OCI-LY1 (cell line): ENCODE measurements at regions not wholly inside any gene's neighbourhood (a gene's known extent, or its start where the extent isn't known, plus 50 kb on each side); places are given as distances from the start of the nearest gene placed in this dataset.

Experiments used
- H2AFZ ChIP-seq: fragments of 200-600 bp; sonication (generic), shearing (Covaris generic); 2 replicates; pipeline ENCODE4 v1.6.0; 2014; ENCODE audit warnings: antibody characterized with exemption, mild to moderate bottlenecking, low read length
- H3F3A ChIP-seq: fragments of 200-600 bp; sonication (generic), shearing (Covaris generic); 2 replicates; pipeline ENCODE4 v1.6.0; 2014; ENCODE audit warnings: mild to moderate bottlenecking, antibody characterized with exemption, low read length, moderate library complexity; ENCODE audit not compliant: insufficient read depth
- H3K27ac ChIP-seq: fragments of 200-600 bp; sonication (generic); 2 replicates; pipeline ENCODE4 v1.5.1; 2014; ENCODE audit warnings: low read length, mixed run types, mild to moderate bottlenecking, low read depth; ENCODE audit not compliant: poor library complexity, severe bottlenecking
- H3K27me3 ChIP-seq: fragments of 200-600 bp; sonication (generic); 2 replicates; pipeline ENCODE4 v1.6.0; 2014; ENCODE audit warnings: antibody characterized with exemption, mild to moderate bottlenecking, low read length, moderate library complexity; ENCODE audit not compliant: insufficient read depth
- H3K36me3 ChIP-seq: fragments of 200-600 bp; sonication (generic); 2 replicates; pipeline ENCODE4 v1.6.1; 2014; ENCODE audit warnings: mild to moderate bottlenecking, antibody characterized with exemption, low read length, moderate library complexity, mixed read lengths; ENCODE audit not compliant: insufficient read depth
- H3K4me1 ChIP-seq: fragments of 200-600 bp; sonication (generic); 2 replicates; pipeline ENCODE4 v1.5.1; 2014; ENCODE audit warnings: mild to moderate bottlenecking, low read length, moderate library complexity; ENCODE audit not compliant: insufficient read depth, severe bottlenecking
- H3K4me2 ChIP-seq: fragments of 200-600 bp; sonication (generic), shearing (Covaris generic); 2 replicates; pipeline ENCODE4 v1.6.1; 2014; ENCODE audit warnings: low read length
- H3K4me3 ChIP-seq: fragments of 200-600 bp; sonication (generic); 2 replicates; pipeline ENCODE4 v1.5.1; 2014; ENCODE audit warnings: low read length, low read depth, mild to moderate bottlenecking, mixed read lengths; ENCODE audit not compliant: poor library complexity, severe bottlenecking
- H3K79me2 ChIP-seq: fragments of 200-600 bp; shearing (Covaris generic); 2 replicates; pipeline ENCODE4 v1.6.1; 2016; ENCODE audit warnings: mixed run types, low read length, mixed read lengths; ENCODE audit not compliant: insufficient read depth
- H3K9ac ChIP-seq: fragments of 200-600 bp; sonication (generic), shearing (Covaris generic); 2 replicates; pipeline ENCODE4 v1.6.1; 2014; ENCODE audit warnings: mild to moderate bottlenecking, low read length, mixed read lengths
- H3K9me2 ChIP-seq: fragments of 200-600 bp; sonication (generic), shearing (Covaris generic); 2 replicates; pipeline ENCODE4 v1.6.1; 2014; ENCODE audit warnings: low read depth, mild to moderate bottlenecking, low read length, mixed read lengths
- H3K9me3 ChIP-seq: fragments of 200-600 bp; shearing (Covaris generic); 2 replicates; pipeline ENCODE4 v1.6.1; 2014; ENCODE audit warnings: low read length, mixed read lengths
- H4K20me1 ChIP-seq: fragments of 200-600 bp; sonication (generic), shearing (Covaris generic); 2 replicates; pipeline ENCODE4 v1.6.0; 2016; ENCODE audit warnings: mild to moderate bottlenecking, low read length; ENCODE audit not compliant: insufficient read depth
- EZH2 ChIP-seq: fragments of 200-600 bp; sonication (generic), shearing (Covaris generic); IDR thresholded peaks from 2 replicates; pipeline ENCODE4 v1.8.0; 2017; ENCODE audit warnings: borderline replicate concordance, mixed run types, mild to moderate bottlenecking, antibody characterized with exemption, low read length, moderate library complexity, mixed read lengths
- TF ChIP-seq, protein P1 (sequence below): fragments of 200-600 bp; sonication (generic), shearing (Covaris generic); IDR thresholded peaks from 2 replicates; pipeline ENCODE4 v1.5.1; 2017; ENCODE audit warnings: mild to moderate bottlenecking, antibody characterized with exemption, low read length, moderate library complexity, mixed read lengths

- Histone ChIP-seq H3K79me2 (no peaks in the 10 kb centered on the region), H3K36me3 (no peaks in the 10 kb centered on the region), H3K9me3 (no peaks in the 10 kb centered on the region), H3K9me2 (no peaks in the 10 kb centered on the region), H3F3A (no peaks in the 10 kb centered on the region), H3K4me3 (no peak overlapping the region), H2AFZ (no peak overlapping the region), H3K4me1 (no peaks in the 10 kb centered on the region), H3K27ac (no peak overlapping the region), H3K4me2 (no peak overlapping the region), H3K27me3 (no peaks in the 10 kb centered on the region), H4K20me1 (no peaks in the 10 kb centered on the region), H3K9ac (no peak overlapping the region)
- no peak for TF ChIP-seq EZH2
- TF ChIP-seq, protein P1, sequence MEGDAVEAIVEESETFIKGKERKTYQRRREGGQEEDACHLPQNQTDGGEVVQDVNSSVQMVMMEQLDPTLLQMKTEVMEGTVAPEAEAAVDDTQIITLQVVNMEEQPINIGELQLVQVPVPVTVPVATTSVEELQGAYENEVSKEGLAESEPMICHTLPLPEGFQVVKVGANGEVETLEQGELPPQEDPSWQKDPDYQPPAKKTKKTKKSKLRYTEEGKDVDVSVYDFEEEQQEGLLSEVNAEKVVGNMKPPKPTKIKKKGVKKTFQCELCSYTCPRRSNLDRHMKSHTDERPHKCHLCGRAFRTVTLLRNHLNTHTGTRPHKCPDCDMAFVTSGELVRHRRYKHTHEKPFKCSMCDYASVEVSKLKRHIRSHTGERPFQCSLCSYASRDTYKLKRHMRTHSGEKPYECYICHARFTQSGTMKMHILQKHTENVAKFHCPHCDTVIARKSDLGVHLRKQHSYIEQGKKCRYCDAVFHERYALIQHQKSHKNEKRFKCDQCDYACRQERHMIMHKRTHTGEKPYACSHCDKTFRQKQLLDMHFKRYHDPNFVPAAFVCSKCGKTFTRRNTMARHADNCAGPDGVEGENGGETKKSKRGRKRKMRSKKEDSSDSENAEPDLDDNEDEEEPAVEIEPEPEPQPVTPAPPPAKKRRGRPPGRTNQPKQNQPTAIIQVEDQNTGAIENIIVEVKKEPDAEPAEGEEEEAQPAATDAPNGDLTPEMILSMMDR = no peak
These were observed 122.6 kb downstream of the EDN3 start for GRCh38 chr20:59422872-59423544.

DNA sequence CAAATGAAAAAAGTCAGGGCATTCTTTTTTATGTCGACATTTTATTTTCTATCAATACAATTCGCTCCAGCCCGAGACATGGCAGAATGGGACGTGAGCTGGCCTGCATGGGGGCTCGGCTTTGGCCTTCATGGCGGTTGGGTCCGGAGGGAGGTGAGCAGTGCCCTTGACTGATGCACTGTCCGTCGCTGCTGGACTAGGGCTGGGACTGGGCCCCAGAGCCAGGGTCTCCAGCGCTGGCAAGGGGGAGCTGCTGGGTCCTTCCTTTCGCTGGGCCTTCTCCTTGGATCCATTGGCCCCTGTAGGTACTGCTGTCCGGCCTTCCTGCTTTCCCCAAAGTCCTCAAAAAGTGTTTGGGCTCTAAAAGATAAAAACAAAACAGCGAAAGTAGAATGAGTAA, 124.6 kb downstream of the EDN3 start:
- H3F3A ChIP-seq = no peaks in the 10 kb centered on the region

GRCh38 chr20:59425572-59425971, 125.2 kb downstream of the EDN3 start:
- H3K4me1 ChIP-seq = no peaks in the 10 kb centered on the region
- H3K9me2 ChIP-seq = no peaks in the 10 kb centered on the region
- H3K27ac ChIP-seq = no peak overlapping the region
- H4K20me1 ChIP-seq = no peaks in the 10 kb centered on the region
- H3K27me3 ChIP-seq = no peaks in the 10 kb centered on the region
- TF ChIP-seq EZH2 = no peak
- TF ChIP-seq, protein P1 = no peak
- H3K79me2 ChIP-seq = no peaks in the 10 kb centered on the region
- no peak overlapping the region for H3K4me2 ChIP-seq
- H3K4me3 ChIP-seq = no peak overlapping the region
- no peaks in the 10 kb centered on the region for H3F3A ChIP-seq
- no peaks in the 10 kb centered on the region for H3K36me3 ChIP-seq
- H2AFZ ChIP-seq = no peak overlapping the region
- no peak overlapping the region for H3K9ac ChIP-seq
- no peaks in the 10 kb centered on the region for H3K9me3 ChIP-seq

More for the DNA sequence above, 124.6 kb downstream of the EDN3 start:
- no peak overlapping the region for H3K9ac ChIP-seq
- no peaks in the 10 kb centered on the region for H3K27me3 ChIP-seq
- H3K9me3 ChIP-seq = no peaks in the 10 kb centered on the region
- TF ChIP-seq, protein P1 = no peak
- TF ChIP-seq EZH2 = no peak
- H3K4me3 ChIP-seq = no peak overlapping the region
- no peaks in the 10 kb centered on the region for H3K4me1 ChIP-seq
- H3K4me2 ChIP-seq = no peak overlapping the region
- no peak overlapping the region for H2AFZ ChIP-seq
- no peaks in the 10 kb centered on the region for H4K20me1 ChIP-seq
- no peaks in the 10 kb centered on the region for H3K9me2 ChIP-seq
- H3K79me2 ChIP-seq = no peaks in the 10 kb centered on the region
- no peaks in the 10 kb centered on the region for H3K36me3 ChIP-seq
- H3K27ac ChIP-seq = no peak overlapping the region
